ENCODE measurements at regions not wholly inside any gene's neighbourhood (a gene's known extent, or its start where the extent isn't known, plus 50 kb on each side); places are given as distances from the start of the nearest gene placed in this dataset.

DNA sequence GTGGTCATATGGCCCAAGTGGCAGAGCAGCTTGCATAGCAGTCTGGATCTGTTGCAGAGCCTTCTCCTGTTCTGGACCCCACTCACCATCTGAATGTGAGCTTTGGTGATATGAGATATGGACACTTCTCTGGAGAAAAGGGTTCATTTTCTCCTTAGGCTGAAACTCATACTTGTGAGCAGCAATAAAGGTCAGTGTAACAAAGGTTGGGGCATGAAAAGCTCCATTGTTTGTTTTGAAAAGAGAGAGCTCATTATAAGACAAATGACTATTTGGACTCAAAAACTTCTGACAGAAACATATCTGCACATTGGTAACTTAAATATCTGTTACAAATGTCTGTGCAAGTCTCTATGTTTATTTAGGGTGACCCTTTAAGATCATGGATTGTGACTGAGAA is 517.3 kb downstream of the MFSD1 start:
- Histone ChIP-seq H3K4me1 (replicated peaks) (no peaks in the 10 kb centered on the region), H3K4me3 (no peak overlapping the region), H3K36me3 (no peaks in the 10 kb centered on the region), H3K27me3 (replicated peaks; ENCODE audit: insufficient read depth) (no peaks in the 10 kb centered on the region), H3K9me3 (no peaks in the 10 kb centered on the region), H3K27ac (no peak overlapping the region)
- TF ChIP-seq POLR2A (IDR thresholded peaks at IDR 0.05) (no peak), POLR2AphosphoS5 (IDR thresholded peaks at IDR 0.05) (no peak)
- TF ChIP-seq, protein P1, sequence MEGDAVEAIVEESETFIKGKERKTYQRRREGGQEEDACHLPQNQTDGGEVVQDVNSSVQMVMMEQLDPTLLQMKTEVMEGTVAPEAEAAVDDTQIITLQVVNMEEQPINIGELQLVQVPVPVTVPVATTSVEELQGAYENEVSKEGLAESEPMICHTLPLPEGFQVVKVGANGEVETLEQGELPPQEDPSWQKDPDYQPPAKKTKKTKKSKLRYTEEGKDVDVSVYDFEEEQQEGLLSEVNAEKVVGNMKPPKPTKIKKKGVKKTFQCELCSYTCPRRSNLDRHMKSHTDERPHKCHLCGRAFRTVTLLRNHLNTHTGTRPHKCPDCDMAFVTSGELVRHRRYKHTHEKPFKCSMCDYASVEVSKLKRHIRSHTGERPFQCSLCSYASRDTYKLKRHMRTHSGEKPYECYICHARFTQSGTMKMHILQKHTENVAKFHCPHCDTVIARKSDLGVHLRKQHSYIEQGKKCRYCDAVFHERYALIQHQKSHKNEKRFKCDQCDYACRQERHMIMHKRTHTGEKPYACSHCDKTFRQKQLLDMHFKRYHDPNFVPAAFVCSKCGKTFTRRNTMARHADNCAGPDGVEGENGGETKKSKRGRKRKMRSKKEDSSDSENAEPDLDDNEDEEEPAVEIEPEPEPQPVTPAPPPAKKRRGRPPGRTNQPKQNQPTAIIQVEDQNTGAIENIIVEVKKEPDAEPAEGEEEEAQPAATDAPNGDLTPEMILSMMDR (IDR thresholded peaks at IDR 0.05), result no peak
- DNase-seq (ENCODE audit: low spot score), result no peak
- intact Hi-C loops (cut with DNase I), result no loop called here

DNA sequence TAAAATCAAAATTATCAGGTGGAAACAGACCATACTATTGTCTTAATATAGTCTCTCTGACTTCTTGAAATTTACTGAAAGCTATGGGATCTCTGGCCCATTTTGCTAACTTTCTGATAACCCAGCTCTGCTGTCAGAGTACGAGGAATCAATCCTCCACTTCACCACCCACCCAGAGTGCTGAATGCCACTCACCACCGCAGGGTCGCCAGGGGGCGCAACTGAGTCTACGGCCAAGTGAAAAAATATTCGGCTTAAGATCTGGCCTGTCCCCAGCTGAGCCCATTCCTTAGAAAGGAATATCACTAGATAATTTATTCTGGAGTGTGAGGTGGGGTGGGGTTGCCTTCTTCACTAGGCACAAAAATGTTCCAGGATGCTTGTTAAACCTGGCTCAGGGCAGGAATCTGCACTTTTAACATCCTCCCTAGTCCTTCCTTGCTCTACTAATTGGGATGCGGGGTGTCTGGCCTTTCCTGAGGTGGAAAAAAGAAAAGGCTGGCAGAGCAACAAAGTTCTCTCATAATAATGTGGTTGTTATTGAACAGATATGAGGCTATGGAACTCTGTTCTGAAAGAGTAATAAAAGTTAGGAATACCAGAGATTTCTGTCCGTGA is 520.6 kb downstream of the MFSD1 start:
- TF ChIP-seq POLR2AphosphoS5 (IDR thresholded peaks at IDR 0.05), result no peak
- TF ChIP-seq, protein P1 (IDR thresholded peaks at IDR 0.05), result peak in 1 of 4 experiments; percentile 18
- Histone ChIP-seq H3K36me3 (no peaks in the 10 kb centered on the region), H3K27ac (no peak overlapping the region), H3K4me3 (no peak overlapping the region), H3K27me3 (replicated peaks; ENCODE audit: insufficient read depth) (no peaks in the 10 kb centered on the region), H3K9me3 (no peaks in the 10 kb centered on the region), H3K4me1 (replicated peaks) (no peaks in the 10 kb centered on the region)
- DNase-seq (ENCODE audit: low spot score), result no peak
- intact Hi-C loops (cut with DNase I), result no loop called here
- 41% methylated on average over 8 of the region's 8 CpGs for WGBS

DNA sequence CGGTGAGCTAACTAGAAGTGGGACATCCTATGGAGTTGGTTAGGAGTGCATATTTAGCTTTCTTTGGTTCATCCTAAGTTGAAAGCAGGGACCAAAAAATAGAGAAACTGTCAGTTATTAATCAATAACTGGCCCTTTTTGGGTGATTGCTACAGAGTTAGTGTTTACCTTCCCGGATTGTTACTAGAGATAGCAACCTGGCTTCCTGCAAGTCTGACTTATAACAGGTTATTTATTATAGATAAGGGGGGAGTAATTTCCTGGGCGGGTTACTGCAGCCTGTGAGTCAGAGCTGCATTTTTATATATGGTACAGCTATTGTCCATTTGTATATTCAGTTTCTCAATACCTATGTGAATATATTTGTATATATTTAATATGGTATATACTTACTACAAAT is 522.0 kb downstream of the MFSD1 start:
- TF ChIP-seq POLR2A (IDR thresholded peaks at IDR 0.05), result no peak
- no peak for TF ChIP-seq POLR2AphosphoS5 (IDR thresholded peaks at IDR 0.05)
- Histone ChIP-seq H3K4me1 (replicated peaks) (no peaks in the 10 kb centered on the region), H3K4me3 (no peak overlapping the region), H3K9me3 (no peaks in the 10 kb centered on the region), H3K27ac (no peak overlapping the region), H3K36me3 (no peaks in the 10 kb centered on the region), H3K27me3 (replicated peaks; ENCODE audit: insufficient read depth) (no peaks in the 10 kb centered on the region)
- intact Hi-C loops (cut with DNase I), result no loop called here
- DNase-seq (ENCODE audit: low spot score), result no peak
- WGBS, result 67% methylated on average over 3 of the region's 3 CpGs

DNA sequence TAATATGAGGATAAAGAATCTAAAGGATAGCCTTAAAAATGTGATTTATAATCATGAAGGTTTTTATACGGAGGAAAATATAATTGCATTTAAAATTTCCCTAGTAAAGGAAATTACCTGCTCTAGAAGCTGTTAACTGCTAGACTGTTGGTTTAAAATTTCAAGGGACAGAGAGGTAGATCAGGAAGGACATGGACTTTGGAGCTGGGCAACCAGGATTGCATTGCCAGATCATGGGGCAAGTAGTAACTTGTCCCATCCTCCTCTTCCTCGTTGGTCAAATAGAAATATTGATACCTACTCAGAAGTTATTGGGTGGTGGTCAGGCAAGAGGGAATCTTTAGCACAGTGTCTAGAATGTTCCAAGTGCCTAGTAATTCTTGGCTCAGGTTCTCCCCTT is 525.1 kb downstream of the MFSD1 start:
- TF ChIP-seq POLR2AphosphoS5 (IDR thresholded peaks at IDR 0.05), result no peak
- TF ChIP-seq POLR2A (IDR thresholded peaks at IDR 0.05), result no peak
- TF ChIP-seq, protein P1 (IDR thresholded peaks at IDR 0.05), result no peak
- intact Hi-C loops (cut with DNase I), result no loop called here
- no peak for DNase-seq (ENCODE audit: low spot score)
- WGBS, result 44% methylated on average over 2 of the region's 2 CpGs
- no peaks in the 10 kb centered on the region for H3K36me3 ChIP-seq
- H3K4me3 ChIP-seq, result no peak overlapping the region
- no peaks in the 10 kb centered on the region for H3K4me1 ChIP-seq (replicated peaks)
- no peaks in the 10 kb centered on the region for H3K9me3 ChIP-seq
- no peaks in the 10 kb centered on the region for H3K27me3 ChIP-seq (replicated peaks; ENCODE audit: insufficient read depth)
- H3K27ac ChIP-seq, result no peak overlapping the region

DNA sequence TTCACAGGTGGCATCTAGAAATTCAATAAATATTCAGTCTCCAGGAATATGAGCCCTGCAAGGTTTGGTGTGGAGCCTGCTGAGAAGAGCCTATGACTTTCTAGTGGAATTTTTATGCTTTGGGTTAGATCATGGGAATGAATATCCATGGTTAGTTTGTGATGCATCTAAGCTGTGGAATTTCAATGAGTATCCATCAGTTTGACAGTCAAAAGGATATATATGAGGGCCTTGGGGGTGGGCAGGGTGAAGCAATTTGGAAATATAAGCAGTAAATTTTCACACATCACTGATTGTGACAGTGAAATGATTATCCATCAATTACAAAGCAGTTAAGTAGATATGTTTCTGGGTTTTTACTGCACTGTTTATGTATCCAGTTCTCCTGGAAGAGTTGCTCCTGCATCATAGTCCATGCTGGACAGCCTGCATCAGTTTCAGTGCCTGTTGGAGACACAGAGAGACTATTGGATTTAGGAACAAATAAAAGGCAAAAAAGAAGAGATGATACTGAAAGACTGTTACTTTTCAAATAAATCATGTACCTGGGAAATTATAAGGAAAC is 530.8 kb downstream of the MFSD1 start:
- no peak for DNase-seq (ENCODE audit: low spot score)
- Histone ChIP-seq H3K4me3 (no peak overlapping the region), H3K36me3 (no peaks in the 10 kb centered on the region), H3K27ac (no peak overlapping the region), H3K27me3 (replicated peaks; ENCODE audit: insufficient read depth) (no peaks in the 10 kb centered on the region), H3K4me1 (replicated peaks) (no peaks in the 10 kb centered on the region), H3K9me3 (no peaks in the 10 kb centered on the region)
- no peak for TF ChIP-seq POLR2A (IDR thresholded peaks at IDR 0.05)
- TF ChIP-seq, protein P1 (IDR thresholded peaks at IDR 0.05), result no peak
- intact Hi-C loops (cut with DNase I), result no loop called here
